ENCODE measurements at regions not wholly inside any gene's neighbourhood (a gene's known extent, or its start where the extent isn't known, plus 50 kb on each side); places are given as distances from the start of the nearest gene placed in this dataset.

- Mint-ChIP-seq H3K4me3 (no peak overlapping the region), H3K36me3 (no peaks in the 10 kb centered on the region), H3K27ac (no peak overlapping the region), H3K27me3 (ENCODE audit: low read depth) (no peaks in the 10 kb centered on the region; the same call in 1 of the 2 replicates), H3K9me3 (peaks cover 8% of the 10 kb centered on the region; the same call in 1 of the 2 replicates), H3K4me1 (peaks cover 22% of the 10 kb centered on the region)
- ATAC-seq (no peak), DNase-seq (ENCODE audit: low spot score) (no peak)
- POLR2A ChIA-PET, result no interaction called here
- CTCF ChIA-PET, result interaction anchor here (1.2 kb wide), 2 partner anchors 58 to 76 kb away, joined by 3 read pairs; no protein-coding TSS in a partner anchor
- TF ChIP-seq, protein P1, sequence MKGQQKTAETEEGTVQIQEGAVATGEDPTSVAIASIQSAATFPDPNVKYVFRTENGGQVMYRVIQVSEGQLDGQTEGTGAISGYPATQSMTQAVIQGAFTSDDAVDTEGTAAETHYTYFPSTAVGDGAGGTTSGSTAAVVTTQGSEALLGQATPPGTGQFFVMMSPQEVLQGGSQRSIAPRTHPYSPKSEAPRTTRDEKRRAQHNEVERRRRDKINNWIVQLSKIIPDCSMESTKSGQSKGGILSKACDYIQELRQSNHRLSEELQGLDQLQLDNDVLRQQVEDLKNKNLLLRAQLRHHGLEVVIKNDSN (CRISPR knock-in tag; IDR thresholded peaks at IDR 0.05), result no peak
- TF ChIP-seq, protein P2, sequence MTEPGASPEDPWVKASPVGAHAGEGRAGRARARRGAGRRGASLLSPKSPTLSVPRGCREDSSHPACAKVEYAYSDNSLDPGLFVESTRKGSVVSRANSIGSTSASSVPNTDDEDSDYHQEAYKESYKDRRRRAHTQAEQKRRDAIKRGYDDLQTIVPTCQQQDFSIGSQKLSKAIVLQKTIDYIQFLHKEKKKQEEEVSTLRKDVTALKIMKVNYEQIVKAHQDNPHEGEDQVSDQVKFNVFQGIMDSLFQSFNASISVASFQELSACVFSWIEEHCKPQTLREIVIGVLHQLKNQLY (CRISPR knock-in tag; IDR thresholded peaks at IDR 0.05), result no peak
- TF ChIP-seq SP1 (CRISPR knock-in tag; conservative IDR thresholded peaks at IDR 0.05) (no peak), FOXP4 (CRISPR knock-in tag; IDR thresholded peaks at IDR 0.05) (no peak), ELF4 (CRISPR knock-in tag; IDR thresholded peaks at IDR 0.05; ENCODE audit: low read depth) (no peak), TEAD4 (CRISPR knock-in tag; IDR thresholded peaks at IDR 0.05) (no peak), PRRX2 (CRISPR knock-in tag; IDR thresholded peaks at IDR 0.05) (no peak), E2F4 (CRISPR knock-in tag; IDR thresholded peaks at IDR 0.05; ENCODE audit: borderline replicate concordance, low read depth) (no peak), NR3C1 (CRISPR knock-in tag; conservative IDR thresholded peaks at IDR 0.05; ENCODE audit: low read depth) (no peak), ATF2 (CRISPR knock-in tag; IDR thresholded peaks at IDR 0.05; ENCODE audit: borderline replicate concordance, low read depth) (no peak), HMGXB4 (CRISPR knock-in tag; IDR thresholded peaks at IDR 0.05) (no peak), ZNF263 (CRISPR knock-in tag; IDR thresholded peaks at IDR 0.05; ENCODE audit: low read depth) (no peak), ETV6 (CRISPR knock-in tag; IDR thresholded peaks at IDR 0.05) (no peak), ZNF671 (CRISPR knock-in tag; IDR thresholded peaks at IDR 0.05) (no peak), NFE2L1 (CRISPR knock-in tag; IDR thresholded peaks at IDR 0.05) (no peak)
- TF ChIP-seq, protein P3, sequence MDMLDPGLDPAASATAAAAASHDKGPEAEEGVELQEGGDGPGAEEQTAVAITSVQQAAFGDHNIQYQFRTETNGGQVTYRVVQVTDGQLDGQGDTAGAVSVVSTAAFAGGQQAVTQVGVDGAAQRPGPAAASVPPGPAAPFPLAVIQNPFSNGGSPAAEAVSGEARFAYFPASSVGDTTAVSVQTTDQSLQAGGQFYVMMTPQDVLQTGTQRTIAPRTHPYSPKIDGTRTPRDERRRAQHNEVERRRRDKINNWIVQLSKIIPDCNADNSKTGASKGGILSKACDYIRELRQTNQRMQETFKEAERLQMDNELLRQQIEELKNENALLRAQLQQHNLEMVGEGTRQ (CRISPR knock-in tag; IDR thresholded peaks at IDR 0.05), result no peak
- TF ChIP-seq, protein P4, sequence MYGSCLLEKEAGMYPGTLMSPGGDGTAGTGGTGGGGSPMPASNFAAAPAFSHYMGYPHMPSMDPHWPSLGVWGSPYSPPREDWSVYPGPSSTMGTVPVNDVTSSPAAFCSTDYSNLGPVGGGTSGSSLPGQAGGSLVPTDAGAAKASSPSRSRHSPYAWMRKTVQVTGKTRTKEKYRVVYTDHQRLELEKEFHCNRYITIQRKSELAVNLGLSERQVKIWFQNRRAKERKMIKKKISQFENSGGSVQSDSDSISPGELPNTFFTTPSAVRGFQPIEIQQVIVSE (CRISPR knock-in tag; IDR thresholded peaks at IDR 0.05; ENCODE audit: borderline replicate concordance), result no peak
- TF ChIP-seq, protein P5, sequence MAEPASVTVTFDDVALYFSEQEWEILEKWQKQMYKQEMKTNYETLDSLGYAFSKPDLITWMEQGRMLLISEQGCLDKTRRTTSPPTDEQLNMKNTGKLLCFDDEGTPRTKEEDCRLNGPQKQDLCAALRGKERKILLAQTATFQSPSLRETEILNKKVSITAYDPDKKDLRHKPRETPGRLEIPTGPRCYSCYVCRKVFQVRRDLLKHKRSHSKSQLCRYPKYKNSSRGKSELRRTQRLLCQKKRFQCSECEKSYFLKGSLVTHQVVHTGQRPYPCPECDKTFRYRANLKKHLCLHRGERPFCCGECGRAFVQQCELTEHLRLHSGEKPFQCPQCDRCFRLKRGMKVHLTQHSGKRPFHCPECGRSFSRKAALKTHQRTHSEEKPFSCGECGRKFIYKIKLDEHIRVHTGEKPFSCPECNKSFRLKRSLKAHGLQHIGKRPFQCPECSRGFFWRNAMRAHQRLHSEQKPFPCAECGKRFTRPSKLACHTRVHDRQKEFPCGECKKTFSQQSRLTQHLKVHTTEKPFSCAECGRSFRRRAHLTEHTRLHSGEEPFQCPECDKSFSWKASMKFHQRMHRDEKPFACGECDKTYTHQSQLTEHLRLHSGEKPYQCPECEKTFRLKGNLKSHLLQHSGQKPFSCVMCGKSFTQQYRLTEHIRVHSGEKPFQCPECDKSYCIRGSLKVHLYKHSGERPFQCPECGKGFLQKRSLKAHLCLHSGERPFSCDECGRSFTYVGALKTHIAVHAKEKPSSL (CRISPR knock-in tag; conservative IDR thresholded peaks at IDR 0.05), result no peak
- TF ChIP-seq, protein P6, sequence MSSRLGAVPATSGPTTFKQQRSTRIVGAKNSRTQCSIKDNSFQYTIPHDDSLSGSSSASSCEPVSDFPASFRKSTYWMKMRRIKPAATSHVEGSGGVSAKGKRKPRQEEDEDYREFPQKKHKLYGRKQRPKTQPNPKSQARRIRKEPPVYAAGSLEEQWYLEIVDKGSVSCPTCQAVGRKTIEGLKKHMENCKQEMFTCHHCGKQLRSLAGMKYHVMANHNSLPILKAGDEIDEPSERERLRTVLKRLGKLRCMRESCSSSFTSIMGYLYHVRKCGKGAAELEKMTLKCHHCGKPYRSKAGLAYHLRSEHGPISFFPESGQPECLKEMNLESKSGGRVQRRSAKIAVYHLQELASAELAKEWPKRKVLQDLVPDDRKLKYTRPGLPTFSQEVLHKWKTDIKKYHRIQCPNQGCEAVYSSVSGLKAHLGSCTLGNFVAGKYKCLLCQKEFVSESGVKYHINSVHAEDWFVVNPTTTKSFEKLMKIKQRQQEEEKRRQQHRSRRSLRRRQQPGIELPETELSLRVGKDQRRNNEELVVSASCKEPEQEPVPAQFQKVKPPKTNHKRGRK (CRISPR knock-in tag; IDR thresholded peaks at IDR 0.05; ENCODE audit: borderline replicate concordance), result no peak
Observed at GRCh38 chr10:6978187-6978627, 398.1 kb upstream of the PRKCQ start.
